Panc1 (cell line): ENCODE measurements at regions not wholly inside any gene's neighbourhood (a gene's known extent, or its start where the extent isn't known, plus 50 kb on each side); places are given as distances from the start of the nearest gene placed in this dataset.

ENCODE experiments used
- ATAC-seq: fragments of 200-7000 bp; cut with Tn5 transposase; 2 replicates; pipeline ENCODE4 v1.9.1; 2020; ENCODE audit warnings: mild to moderate bottlenecking, moderate library complexity
- BruUV-seq: library from RNA; stranded (reverse); fragments of 400-500 nt; replicated peaks from 2 replicates; lab custom pipeline; 2021; lab: Mats Ljungman, UMichigan
- CTCF ChIA-PET: fragments of 300-600 bp; sonication (Branson Sonifier 250); formaldehyde crosslinking; loops from one replicate; lab custom pipeline; 2022; ENCODE audit warnings: antibody characterized with exemption; lab: Charles Lee
- POLR2A ChIA-PET: fragments of 300-600 bp; sonication (Branson Sonifier 250); formaldehyde crosslinking; loops from one replicate; lab custom pipeline; 2022; ENCODE audit warnings: antibody characterized with exemption; lab: Charles Lee
- DNase-seq: peaks from one replicate; pipeline ENCODE4 v3.0.0-alpha.2; 2010; ENCODE audit warnings: low read depth, low spot score
- H3K27ac ChIP-seq: 2 replicates; pipeline ENCODE4 v1.5.1; 2011; ENCODE audit warnings: mild to moderate bottlenecking, low read length, inconsistent platforms
- H3K27me3 ChIP-seq: fragments of 200-500 bp; sonication (Bioruptor generic); 2 replicates; pipeline ENCODE4 v1.6.0; 2014; ENCODE audit warnings: low read length, inconsistent platforms; ENCODE audit not compliant: control insufficient read depth, insufficient read depth
- H3K36me3 ChIP-seq: fragments of 200-500 bp; sonication (Bioruptor generic); 2 replicates; pipeline ENCODE4 v1.5.1; 2014; ENCODE audit warnings: inconsistent platforms, mild to moderate bottlenecking, low read length, moderate library complexity; ENCODE audit not compliant: control insufficient read depth, insufficient read depth
- H3K4me1 ChIP-seq: 2 replicates; pipeline ENCODE4 v1.5.1; 2011; ENCODE audit warnings: inconsistent platforms, mild to moderate bottlenecking, low read length, moderate library complexity; ENCODE audit not compliant: control insufficient read depth, insufficient read depth
- H3K4me3 ChIP-seq, 2 experiments: 2 replicates each; pipeline ENCODE4 v1.5.1; 2011 to 2012; ENCODE audit warnings: low read depth in 2 of 2, low read length in 2 of 2, mild to moderate bottlenecking in 2 of 2, inconsistent platforms in 1 of 2, moderate library complexity in 1 of 2
- H3K9me3 ChIP-seq: fragments of 200-500 bp; sonication (Bioruptor generic); 2 replicates; pipeline ENCODE4 v1.5.1; 2014; ENCODE audit warnings: low read depth, mild to moderate bottlenecking, inconsistent platforms, low read length, moderate library complexity; ENCODE audit not compliant: control insufficient read depth, insufficient read depth
- CTCF ChIP-seq: fragments of 450-650 bp; IDR thresholded peaks from 2 replicates; pipeline ENCODE4 v1.5.1; 2017; ENCODE audit warnings: mild to moderate bottlenecking
- POLR2AphosphoS5 ChIP-seq: IDR thresholded peaks from 2 replicates; pipeline ENCODE4 v1.6.1; 2012; ENCODE audit warnings: mild to moderate bottlenecking, low read depth, low read length, moderate library complexity
- REST ChIP-seq, 2 experiments: IDR thresholded peaks; 2 replicates each; pipeline ENCODE4 v1.6.1; 2011 to 2012; ENCODE audit warnings: low read depth in 2 of 2, control low read depth in 1 of 2, low read length in 1 of 2, mild to moderate bottlenecking in 1 of 2, moderate library complexity in 1 of 2; ENCODE audit not compliant: insufficient read depth in 1 of 2
- SIN3A ChIP-seq: IDR thresholded peaks from 2 replicates; pipeline ENCODE4 v1.6.1; 2012; ENCODE audit warnings: low read depth, mild to moderate bottlenecking, low read length, moderate library complexity, borderline replicate concordance; ENCODE audit not compliant: insufficient read depth
- TCF7L2 ChIP-seq: IDR thresholded peaks from 2 replicates; pipeline ENCODE4 v1.6.1; 2011; ENCODE audit warnings: mild to moderate bottlenecking, low read depth, low read length, inconsistent platforms
- in situ Hi-C: cut with HindIII; loops from 2 replicates; pipeline ENCODE4 v1.10.0; 2016; ENCODE audit warnings: low sequenced_read_pairs, low pct_unique_long_range_greater_than_20kb
- intact Hi-C: fragments of 100-400 bp; cut with micrococcal nuclease; formaldehyde crosslinking; loops from one replicate; pipeline ENCODE4 v1.10.0; 2022; ENCODE audit not compliant: unreplicated experiment

- no TSS peak for BruUV-seq
- ChIA-PET POLR2A (no interaction called here), CTCF (no interaction called here)
- no peak overlapping the region for H3K4me3 ChIP-seq
- DNase-seq: no peak
- no peak for TF ChIP-seq REST (IDR thresholded peaks at IDR 0.05; ENCODE audit: insufficient read depth in 1 of 2, low read depth in 2 of 2, low read length in 1 of 2)
- TF ChIP-seq CTCF: no peak
- TF ChIP-seq TCF7L2: no peak
- no peak for TF ChIP-seq POLR2AphosphoS5
- no peak for TF ChIP-seq SIN3A
- H3K27me3 ChIP-seq: peaks cover 7% of the 10 kb centered on the region
- ATAC-seq: no peak
- no peaks in the 10 kb centered on the region for H3K4me1 ChIP-seq
- no peak overlapping the region for H3K27ac ChIP-seq
- in situ Hi-C loops: no loop called here
- no peaks in the 10 kb centered on the region for H3K36me3 ChIP-seq
- no peaks in the 10 kb centered on the region for H3K9me3 ChIP-seq
- intact Hi-C loops: no loop called here
Observed at GRCh38 chr22:22742641-22743040, 98.2 kb downstream of the GGTLC2 start.

DNA sequence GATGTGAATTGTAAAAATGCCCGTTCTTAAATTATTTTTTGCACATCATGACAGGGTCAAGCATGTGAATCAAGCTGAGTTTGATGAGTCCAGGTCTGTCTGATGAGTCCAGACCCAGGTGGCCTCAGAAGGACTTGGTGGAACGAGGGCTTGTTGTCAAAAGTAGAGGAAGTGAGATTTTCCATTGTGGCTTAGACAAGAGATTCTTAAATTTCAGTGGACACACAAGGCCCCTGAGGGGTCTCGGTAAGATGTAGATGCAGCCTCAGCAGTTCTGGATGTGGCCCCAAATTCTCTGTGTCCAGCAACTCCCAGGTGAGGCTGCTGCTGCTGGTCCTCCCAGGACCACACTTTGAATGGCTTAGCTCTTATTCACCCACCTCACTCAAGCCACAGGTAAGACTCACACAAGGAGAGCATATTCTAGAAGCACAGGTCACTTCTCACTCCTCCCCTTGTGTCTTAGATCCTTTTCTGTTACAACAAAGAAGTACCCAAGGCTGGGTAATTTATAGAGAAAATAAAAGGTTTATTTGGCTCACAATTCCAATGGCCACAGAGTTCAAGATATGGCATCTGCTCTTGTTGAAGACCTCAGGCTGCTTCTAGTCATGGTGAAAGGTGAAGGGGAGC, 98.8 kb downstream of the GGTLC2 start:
- ChIA-PET POLR2A (no interaction called here), CTCF (no interaction called here)
- Histone ChIP-seq H3K27me3 (peaks cover 7% of the 10 kb centered on the region), H3K27ac (no peak overlapping the region), H3K4me1 (no peaks in the 10 kb centered on the region), H3K4me3 (no peak overlapping the region), H3K36me3 (no peaks in the 10 kb centered on the region), H3K9me3 (no peaks in the 10 kb centered on the region)
- intact Hi-C loops: no loop called here
- no peak for ATAC-seq
- in situ Hi-C loops: no loop called here
- BruUV-seq: no TSS peak
- no peak for TF ChIP-seq REST (IDR thresholded peaks at IDR 0.05; ENCODE audit: insufficient read depth in 1 of 2, low read depth in 2 of 2, low read length in 1 of 2)
- TF ChIP-seq SIN3A: no peak
- DNase-seq: no peak
